ENCODE measurements at regions not wholly inside any gene's neighbourhood (a gene's known extent, or its start where the extent isn't known, plus 50 kb on each side); places are given as distances from the start of the nearest gene placed in this dataset.

DNA sequence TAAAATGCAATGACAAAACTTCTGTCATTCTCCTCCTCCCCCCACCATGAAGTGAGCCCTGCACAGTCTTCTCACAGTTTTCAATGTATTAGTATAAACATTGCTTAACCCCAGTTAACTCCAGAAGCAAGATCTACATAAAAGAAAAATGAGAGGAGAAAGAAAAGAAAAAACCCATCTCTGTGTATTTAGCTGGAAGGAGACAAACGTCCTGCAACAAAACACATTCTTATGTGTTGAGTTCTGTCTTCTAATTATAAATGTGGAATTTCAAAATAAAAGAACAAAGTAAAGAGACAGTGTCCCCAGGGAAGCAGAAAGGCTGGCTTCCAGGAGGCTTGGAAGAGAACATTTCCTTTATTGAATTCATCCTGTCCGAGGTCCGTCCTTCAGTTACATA, 491.9 kb upstream of the TUSC1 start:
- TF ChIP-seq E2F6 (IDR thresholded peaks at IDR 0.05): no peak
- no peak for TF ChIP-seq POLR2A (IDR thresholded peaks at IDR 0.05; ENCODE audit: control extremely low read depth in 1 of 2, low read depth in 2 of 2, low read length in 2 of 2)
- TF ChIP-seq RBBP5 (IDR thresholded peaks at IDR 0.05; ENCODE audit: borderline replicate concordance, low read depth, low read length): no peak
- TF ChIP-seq PHF8 (conservative IDR thresholded peaks at IDR 0.05; ENCODE audit: low read depth, low read length): no peak
- no peak for TF ChIP-seq GABPA (IDR thresholded peaks at IDR 0.05; ENCODE audit: borderline replicate concordance, insufficient read depth, low read length)
- no peak for TF ChIP-seq ZNF274 (IDR thresholded peaks at IDR 0.05; ENCODE audit: borderline replicate concordance, extremely low read depth, low read length)
- 0 out of 2 replicates have a peak overlapping the region, but pooled peaks have one; percentile 3 for H2AFZ ChIP-seq (ENCODE audit: low read length)
- H3K9me3 ChIP-seq (ENCODE audit: insufficient read depth in 2 of 2, low read depth in 1 of 2, low read length in 1 of 2): no peaks in the 10 kb centered on the region
- H4K5ac ChIP-seq (ENCODE audit: insufficient read length, low read depth, low read length): no peak overlapping the region
- no peak overlapping the region for H2BK15ac ChIP-seq (ENCODE audit: low read length)
- H2BK120ac ChIP-seq (replicated peaks; ENCODE audit: low read depth, low read length): no peak overlapping the region
- no peak overlapping the region for H3K14ac ChIP-seq (ENCODE audit: insufficient read length)
- no peaks in the 10 kb centered on the region for H3K79me1 ChIP-seq (ENCODE audit: low read depth, low read length)
- ChIA-PET POLR2A (ENCODE audit: partially characterized antibody) (no interaction called here), CTCF (ENCODE audit: partially characterized antibody) (interaction anchor here (0.7 kb wide), 1 partner anchor 102 kb away, joined by 3 read pairs; no protein-coding TSS in a partner anchor)
- no peak overlapping the region for H3K4ac ChIP-seq (replicated peaks; ENCODE audit: insufficient read length, low read depth, low read length)
- no peak overlapping the region for H3K23ac ChIP-seq (ENCODE audit: insufficient read length)
- no peak overlapping the region for H3K18ac ChIP-seq (ENCODE audit: extremely low read depth, low read length)
- WGBS, 2 experiments (ENCODE audit: extremely low coverage in 1 of 2, insufficient coverage in 1 of 2, insufficient read length in 1 of 2, insufficient replicate concordance in 2 of 2, low coverage in 1 of 2, low lambda C conversion rate in 2 of 2, missing lambda C conversion rate in 1 of 2): 89% methylated on average over 3 of the region's 3 CpGs; no CpG with 5 or more reads in 1 of the 2 experiments
- no peak overlapping the region for H3K4me2 ChIP-seq (ENCODE audit: insufficient read depth in 1 of 2, low read depth in 2 of 2, low read length in 2 of 2)
- H4K20me1 ChIP-seq (replicated peaks in 1 of 2; ENCODE audit: control insufficient read depth in 1 of 2, insufficient read depth in 2 of 2, low read length in 2 of 2): no peaks in the 10 kb centered on the region
- H3K36me3 ChIP-seq (ENCODE audit: control insufficient read depth in 2 of 4, insufficient read depth in 4 of 4, low read length in 3 of 4): no peaks in the 10 kb centered on the region
- H4K8ac ChIP-seq (ENCODE audit: extremely low read depth, insufficient read depth, low read length): no peak overlapping the region
- no peaks in the 10 kb centered on the region for H3K79me2 ChIP-seq (ENCODE audit: control insufficient read depth in 1 of 2, insufficient read depth in 2 of 2, low read length in 2 of 2)
- DNase-seq (ENCODE audit: low read depth in 1 of 2, low spot score in 2 of 2) (no peak), FAIRE-seq (no peak)
- no peak overlapping the region for H3K27ac ChIP-seq (ENCODE audit: low read depth, low read length)
- H3K4me3 ChIP-seq (ENCODE audit: extremely low read depth in 1 of 4, insufficient read depth in 2 of 4, low read depth in 3 of 4, low read length in 4 of 4): no peak overlapping the region
- H3K27me3 ChIP-seq (replicated peaks in 1 of 4; ENCODE audit: control insufficient read depth in 3 of 4, extremely low read depth in 1 of 4, insufficient read depth in 3 of 4, low read length in 3 of 4): no peaks in the 10 kb centered on the region
- H3K56ac ChIP-seq (replicated peaks; ENCODE audit: insufficient read length, low read depth, low read length): no peak overlapping the region
- H3K9ac ChIP-seq (replicated peaks in 1 of 4; ENCODE audit: extremely low read depth in 1 of 4, low read depth in 3 of 4, low read length in 3 of 4): no peak overlapping the region
- H4K91ac ChIP-seq (replicated peaks; ENCODE audit: insufficient read length, low read length): no peak overlapping the region
- H2AK5ac ChIP-seq (ENCODE audit: low read depth, low read length): no peak overlapping the region
- H3K23me2 ChIP-seq (ENCODE audit: low read depth, low read length): no peaks in the 10 kb centered on the region
- no peak overlapping the region for H2BK20ac ChIP-seq (ENCODE audit: low read length)
- H3K4me1 ChIP-seq (replicated peaks in 1 of 4; ENCODE audit: control insufficient read depth in 3 of 4, insufficient read depth in 4 of 4, low read length in 3 of 4): peaks cover 0 to 2% (median 0%) of the 10 kb centered on the region in 4 experiments; a peak in 1 of 7 replicates
- no peak overlapping the region for H2BK12ac ChIP-seq (ENCODE audit: low read depth, low read length)
- no peak overlapping the region for H2BK5ac ChIP-seq (ENCODE audit: low read depth, low read length)
